ENCODE measurements at regions not wholly inside any gene's neighbourhood (a gene's known extent, or its start where the extent isn't known, plus 50 kb on each side); places are given as distances from the start of the nearest gene placed in this dataset.

DNA sequence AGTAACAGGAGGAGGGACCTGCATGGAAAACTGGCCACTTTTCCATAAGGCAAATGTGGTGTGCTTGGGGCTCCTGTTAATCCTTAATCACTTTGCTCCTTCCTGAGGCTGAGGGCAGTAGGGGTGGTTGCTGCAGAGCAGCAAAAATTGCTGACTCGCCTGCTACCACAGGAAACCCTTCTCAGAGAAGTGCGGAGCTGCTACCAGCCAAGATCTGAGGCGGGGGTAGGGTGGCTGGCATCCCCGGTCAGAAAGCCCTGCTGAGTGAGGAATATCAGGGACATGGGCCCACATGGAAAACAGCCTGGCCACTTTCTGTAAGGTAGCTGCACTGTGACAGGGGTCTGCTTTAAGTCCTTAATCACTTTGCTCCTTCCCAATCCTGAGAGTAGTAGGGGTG, 192.4 kb upstream of the GHR start:
- TF ChIP-seq, protein P1, sequence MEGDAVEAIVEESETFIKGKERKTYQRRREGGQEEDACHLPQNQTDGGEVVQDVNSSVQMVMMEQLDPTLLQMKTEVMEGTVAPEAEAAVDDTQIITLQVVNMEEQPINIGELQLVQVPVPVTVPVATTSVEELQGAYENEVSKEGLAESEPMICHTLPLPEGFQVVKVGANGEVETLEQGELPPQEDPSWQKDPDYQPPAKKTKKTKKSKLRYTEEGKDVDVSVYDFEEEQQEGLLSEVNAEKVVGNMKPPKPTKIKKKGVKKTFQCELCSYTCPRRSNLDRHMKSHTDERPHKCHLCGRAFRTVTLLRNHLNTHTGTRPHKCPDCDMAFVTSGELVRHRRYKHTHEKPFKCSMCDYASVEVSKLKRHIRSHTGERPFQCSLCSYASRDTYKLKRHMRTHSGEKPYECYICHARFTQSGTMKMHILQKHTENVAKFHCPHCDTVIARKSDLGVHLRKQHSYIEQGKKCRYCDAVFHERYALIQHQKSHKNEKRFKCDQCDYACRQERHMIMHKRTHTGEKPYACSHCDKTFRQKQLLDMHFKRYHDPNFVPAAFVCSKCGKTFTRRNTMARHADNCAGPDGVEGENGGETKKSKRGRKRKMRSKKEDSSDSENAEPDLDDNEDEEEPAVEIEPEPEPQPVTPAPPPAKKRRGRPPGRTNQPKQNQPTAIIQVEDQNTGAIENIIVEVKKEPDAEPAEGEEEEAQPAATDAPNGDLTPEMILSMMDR (IDR thresholded peaks at IDR 0.05) = no peak
- no peak for TF ChIP-seq KAT7 (CRISPR knock-in tag; IDR thresholded peaks at IDR 0.05; ENCODE audit: borderline replicate concordance)
- TF ChIP-seq CREB1 (CRISPR knock-in tag; IDR thresholded peaks at IDR 0.05) = no peak
- no peak for TF ChIP-seq CREM (CRISPR knock-in tag; IDR thresholded peaks at IDR 0.05)
- TF ChIP-seq, protein P2, sequence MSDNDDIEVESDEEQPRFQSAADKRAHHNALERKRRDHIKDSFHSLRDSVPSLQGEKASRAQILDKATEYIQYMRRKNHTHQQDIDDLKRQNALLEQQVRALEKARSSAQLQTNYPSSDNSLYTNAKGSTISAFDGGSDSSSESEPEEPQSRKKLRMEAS (CRISPR knock-in tag; IDR thresholded peaks at IDR 0.05) = no peak
- no peak for TF ChIP-seq ETV6 (CRISPR knock-in tag; IDR thresholded peaks at IDR 0.05)
- TF ChIP-seq, protein P3, sequence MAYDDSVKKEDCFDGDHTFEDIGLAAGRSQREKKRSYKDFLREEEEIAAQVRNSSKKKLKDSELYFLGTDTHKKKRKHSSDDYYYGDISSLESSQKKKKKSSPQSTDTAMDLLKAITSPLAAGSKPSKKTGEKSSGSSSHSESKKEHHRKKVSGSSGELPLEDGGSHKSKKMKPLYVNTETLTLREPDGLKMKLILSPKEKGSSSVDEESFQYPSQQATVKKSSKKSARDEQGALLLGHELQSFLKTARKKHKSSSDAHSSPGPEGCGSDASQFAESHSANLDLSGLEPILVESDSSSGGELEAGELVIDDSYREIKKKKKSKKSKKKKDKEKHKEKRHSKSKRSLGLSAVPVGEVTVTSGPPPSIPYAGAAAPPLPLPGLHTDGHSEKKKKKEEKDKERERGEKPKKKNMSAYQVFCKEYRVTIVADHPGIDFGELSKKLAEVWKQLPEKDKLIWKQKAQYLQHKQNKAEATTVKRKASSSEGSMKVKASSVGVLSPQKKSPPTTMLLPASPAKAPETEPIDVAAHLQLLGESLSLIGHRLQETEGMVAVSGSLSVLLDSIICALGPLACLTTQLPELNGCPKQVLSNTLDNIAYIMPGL (CRISPR knock-in tag; IDR thresholded peaks at IDR 0.05) = no peak
- no peak for TF ChIP-seq RORB (CRISPR knock-in tag; IDR thresholded peaks at IDR 0.05)
- no peak for TF ChIP-seq ZNF317 (CRISPR knock-in tag; IDR thresholded peaks at IDR 0.05; ENCODE audit: borderline replicate concordance, low read depth)
- TF ChIP-seq, protein P4, sequence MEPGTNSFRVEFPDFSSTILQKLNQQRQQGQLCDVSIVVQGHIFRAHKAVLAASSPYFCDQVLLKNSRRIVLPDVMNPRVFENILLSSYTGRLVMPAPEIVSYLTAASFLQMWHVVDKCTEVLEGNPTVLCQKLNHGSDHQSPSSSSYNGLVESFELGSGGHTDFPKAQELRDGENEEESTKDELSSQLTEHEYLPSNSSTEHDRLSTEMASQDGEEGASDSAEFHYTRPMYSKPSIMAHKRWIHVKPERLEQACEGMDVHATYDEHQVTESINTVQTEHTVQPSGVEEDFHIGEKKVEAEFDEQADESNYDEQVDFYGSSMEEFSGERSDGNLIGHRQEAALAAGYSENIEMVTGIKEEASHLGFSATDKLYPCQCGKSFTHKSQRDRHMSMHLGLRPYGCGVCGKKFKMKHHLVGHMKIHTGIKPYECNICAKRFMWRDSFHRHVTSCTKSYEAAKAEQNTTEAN (CRISPR knock-in tag; IDR thresholded peaks at IDR 0.05) = no peak
- no peak for TF ChIP-seq GABPB1 (CRISPR knock-in tag; IDR thresholded peaks at IDR 0.05)
- TF ChIP-seq MYBL2 (CRISPR knock-in tag; IDR thresholded peaks at IDR 0.05) = no peak
- TF ChIP-seq, protein P5, sequence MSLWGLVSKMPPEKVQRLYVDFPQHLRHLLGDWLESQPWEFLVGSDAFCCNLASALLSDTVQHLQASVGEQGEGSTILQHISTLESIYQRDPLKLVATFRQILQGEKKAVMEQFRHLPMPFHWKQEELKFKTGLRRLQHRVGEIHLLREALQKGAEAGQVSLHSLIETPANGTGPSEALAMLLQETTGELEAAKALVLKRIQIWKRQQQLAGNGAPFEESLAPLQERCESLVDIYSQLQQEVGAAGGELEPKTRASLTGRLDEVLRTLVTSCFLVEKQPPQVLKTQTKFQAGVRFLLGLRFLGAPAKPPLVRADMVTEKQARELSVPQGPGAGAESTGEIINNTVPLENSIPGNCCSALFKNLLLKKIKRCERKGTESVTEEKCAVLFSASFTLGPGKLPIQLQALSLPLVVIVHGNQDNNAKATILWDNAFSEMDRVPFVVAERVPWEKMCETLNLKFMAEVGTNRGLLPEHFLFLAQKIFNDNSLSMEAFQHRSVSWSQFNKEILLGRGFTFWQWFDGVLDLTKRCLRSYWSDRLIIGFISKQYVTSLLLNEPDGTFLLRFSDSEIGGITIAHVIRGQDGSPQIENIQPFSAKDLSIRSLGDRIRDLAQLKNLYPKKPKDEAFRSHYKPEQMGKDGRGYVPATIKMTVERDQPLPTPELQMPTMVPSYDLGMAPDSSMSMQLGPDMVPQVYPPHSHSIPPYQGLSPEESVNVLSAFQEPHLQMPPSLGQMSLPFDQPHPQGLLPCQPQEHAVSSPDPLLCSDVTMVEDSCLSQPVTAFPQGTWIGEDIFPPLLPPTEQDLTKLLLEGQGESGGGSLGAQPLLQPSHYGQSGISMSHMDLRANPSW (CRISPR knock-in tag; conservative IDR thresholded peaks at IDR 0.05; ENCODE audit: low read depth) = no peak
